Esophagus (tissue), 2 donors: ENCODE measurements at regions not wholly inside any gene's neighbourhood (a gene's known extent, or its start where the extent isn't known, plus 50 kb on each side); places are given as distances from the start of the nearest gene placed in this dataset.

Experiments used
- H3K27ac ChIP-seq, 2 donors: one replicate each; pipeline ENCODE4 v1.5.1; 2013; ENCODE audit warnings: low read depth in 2 of 2, mild to moderate bottlenecking in 2 of 2, inconsistent platforms in 1 of 2, low read length in 1 of 2, moderate library complexity in 1 of 2
- H3K27me3 ChIP-seq, 2 donors: one replicate each; pipeline ENCODE4 v1.6.1; 2013; ENCODE audit warnings: low read length in 2 of 2, control low read depth in 1 of 2, mild to moderate bottlenecking in 1 of 2; ENCODE audit not compliant: insufficient read depth in 2 of 2, control insufficient read depth in 1 of 2
- H3K36me3 ChIP-seq, 2 donors: one replicate each; pipeline ENCODE4 v1.6.1; 2013; ENCODE audit warnings: low read length in 1 of 2; ENCODE audit not compliant: control insufficient read depth in 2 of 2, insufficient read depth in 2 of 2
- H3K4me1 ChIP-seq, 2 donors: one replicate each; pipeline ENCODE4 v1.6.1; 2013; ENCODE audit warnings: low read length in 1 of 2; ENCODE audit not compliant: control insufficient read depth in 2 of 2, insufficient read depth in 2 of 2
- H3K4me3 ChIP-seq, 2 donors: one replicate each; pipeline ENCODE4 v1.5.1; 2013; ENCODE audit warnings: low read length in 2 of 2, mild to moderate bottlenecking in 2 of 2, low read depth in 1 of 2, moderate library complexity in 1 of 2
- H3K9me3 ChIP-seq, 2 donors: one replicate each; pipeline ENCODE4 v1.6.1; 2013; ENCODE audit warnings: mild to moderate bottlenecking in 2 of 2, low read depth in 1 of 2, low read length in 1 of 2, moderate library complexity in 1 of 2; ENCODE audit not compliant: control insufficient read depth in 2 of 2, insufficient read depth in 1 of 2
- WGBS, 2 donors: extraction: QIAGEN DNeasy Blood & Tissue Kit; methylation state at CpG; one replicate each; pipeline ENCODE4 v1.1.7; 2013; 5-methylcytosine and 5-hydroxymethylcytosine counted together
- donor health status: healthy with polysubstance abuse.
- donor health status: Bipolar disorder and iron deficiency.

DNA sequence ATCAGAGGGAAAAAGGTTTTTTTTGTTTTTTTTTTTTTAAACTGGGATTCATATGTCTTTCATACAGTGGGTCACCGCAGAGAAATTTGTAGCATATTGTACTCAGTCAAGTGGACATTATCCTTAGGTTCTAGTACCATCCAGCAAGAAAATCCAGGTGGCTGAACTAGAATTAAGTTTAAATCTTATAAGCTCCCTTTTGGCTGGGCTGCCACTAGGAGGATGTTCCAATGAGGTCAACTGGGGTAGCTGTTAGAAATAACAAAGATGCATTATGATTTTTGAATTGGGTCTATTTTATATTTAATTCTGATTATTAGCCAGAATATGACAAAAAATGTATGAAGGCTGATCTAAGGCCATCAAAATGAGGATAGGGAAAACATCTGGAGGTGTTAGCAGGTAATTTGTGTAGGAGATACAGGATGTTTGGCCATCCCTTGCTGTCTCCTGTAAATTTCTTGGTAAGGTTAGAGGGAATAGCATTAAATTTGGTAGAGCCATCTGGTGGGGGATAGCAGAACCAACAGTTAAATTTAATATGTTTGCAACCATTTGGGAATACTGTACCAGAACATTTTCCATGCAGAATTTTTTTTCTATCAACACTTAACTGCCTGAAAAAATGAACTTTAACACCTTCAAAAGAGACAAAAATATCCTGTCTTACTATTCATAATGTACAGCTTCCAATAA lies 568.5 kb upstream of the B3GALT2 start:
- Histone ChIP-seq H3K9me3 (no peaks in the 10 kb centered on the region), H3K27ac (no peak overlapping the region), H3K4me1 (no peaks in the 10 kb centered on the region), H3K27me3 (no peaks in the 10 kb centered on the region), H3K4me3 (no peak overlapping the region), H3K36me3 (no peaks in the 10 kb centered on the region)
- 92 to 100% methylated on average over 1 of the region's 1 CpG for WGBS, 2 donors

DNA sequence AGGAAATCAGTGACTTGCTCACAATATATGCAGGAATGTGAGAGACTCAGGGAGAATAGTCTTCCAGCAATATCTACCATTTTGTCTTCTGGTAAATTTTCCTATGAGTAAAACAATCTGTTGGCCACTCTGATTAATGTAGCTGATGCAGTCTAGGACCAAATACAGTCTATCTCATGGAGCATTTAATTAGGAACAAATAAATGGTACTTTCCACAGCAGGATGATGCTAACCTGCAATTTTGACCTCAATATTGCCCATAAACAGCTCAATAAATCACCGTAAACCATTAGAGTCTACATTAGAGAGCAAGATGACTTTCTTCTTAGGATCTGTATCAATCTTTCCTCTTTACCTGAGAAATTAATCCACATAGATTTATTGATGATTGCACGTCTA lies 567.7 kb upstream of the B3GALT2 start:
- H3K4me3 ChIP-seq = no peak overlapping the region

GRCh38 chr1:193753038-193753756 lies 566.8 kb upstream of the B3GALT2 start:
- no peaks in the 10 kb centered on the region for H3K4me1 ChIP-seq
- WGBS, 2 donors = 67 to 68% methylated on average over 5 of the region's 5 CpGs

More for the DNA sequence above, 567.7 kb upstream of the B3GALT2 start:
- no peaks in the 10 kb centered on the region for H3K27me3 ChIP-seq
- H3K36me3 ChIP-seq = no peaks in the 10 kb centered on the region
- no peaks in the 10 kb centered on the region for H3K4me1 ChIP-seq
- no peak overlapping the region for H3K27ac ChIP-seq
- H3K9me3 ChIP-seq = no peaks in the 10 kb centered on the region
- WGBS, 2 donors = 96 to 97% methylated on average over 2 of the region's 2 CpGs

GRCh38 chr1:193749868-193750267 lies 563.5 kb upstream of the B3GALT2 start:
- no peak overlapping the region for H3K4me3 ChIP-seq
- H3K9me3 ChIP-seq = no peaks in the 10 kb centered on the region
- no peaks in the 10 kb centered on the region for H3K36me3 ChIP-seq
- H3K4me1 ChIP-seq = no peaks in the 10 kb centered on the region
- no peaks in the 10 kb centered on the region for H3K27me3 ChIP-seq
- H3K27ac ChIP-seq = no peak overlapping the region
- WGBS, 2 donors = 93 to 96% methylated on average over 2 of the region's 2 CpGs

More at GRCh38 chr1:193753038-193753756, 566.8 kb upstream of the B3GALT2 start:
- H3K27ac ChIP-seq = no peak overlapping the region
- no peak overlapping the region for H3K4me3 ChIP-seq
- H3K9me3 ChIP-seq = no peaks in the 10 kb centered on the region
- H3K27me3 ChIP-seq = no peaks in the 10 kb centered on the region
- no peaks in the 10 kb centered on the region for H3K36me3 ChIP-seq

GRCh38 chr1:193747579-193747978 lies 561.2 kb upstream of the B3GALT2 start:
- H3K4me1 ChIP-seq = no peaks in the 10 kb centered on the region
- H3K9me3 ChIP-seq = no peaks in the 10 kb centered on the region
- H3K36me3 ChIP-seq = no peaks in the 10 kb centered on the region
- no peak overlapping the region for H3K4me3 ChIP-seq
- H3K27ac ChIP-seq = no peak overlapping the region
- no peaks in the 10 kb centered on the region for H3K27me3 ChIP-seq
- WGBS, 2 donors = 94 to 95% methylated on average over 1 of the region's 1 CpG

GRCh38 chr1:193741228-193741627 lies 554.8 kb upstream of the B3GALT2 start:
- no peaks in the 10 kb centered on the region for H3K9me3 ChIP-seq
- H3K4me1 ChIP-seq = no peaks in the 10 kb centered on the region
- H3K27ac ChIP-seq = no peak overlapping the region
- 68 to 70% methylated on average over 2 of the region's 2 CpGs for WGBS, 2 donors
- no peaks in the 10 kb centered on the region for H3K36me3 ChIP-seq
- no peaks in the 10 kb centered on the region for H3K27me3 ChIP-seq
- no peak overlapping the region for H3K4me3 ChIP-seq

- H3K36me3 ChIP-seq = no peaks in the 10 kb centered on the region
- WGBS, 2 donors = 85 to 86% methylated on average over 1 of the region's 1 CpG
- H3K4me1 ChIP-seq = no peaks in the 10 kb centered on the region
- H3K27me3 ChIP-seq = no peaks in the 10 kb centered on the region
- no peak overlapping the region for H3K4me3 ChIP-seq
- no peak overlapping the region for H3K27ac ChIP-seq
- no peaks in the 10 kb centered on the region for H3K9me3 ChIP-seq
Observed at GRCh38 chr1:193740762-193741161, 554.3 kb upstream of the B3GALT2 start.

DNA sequence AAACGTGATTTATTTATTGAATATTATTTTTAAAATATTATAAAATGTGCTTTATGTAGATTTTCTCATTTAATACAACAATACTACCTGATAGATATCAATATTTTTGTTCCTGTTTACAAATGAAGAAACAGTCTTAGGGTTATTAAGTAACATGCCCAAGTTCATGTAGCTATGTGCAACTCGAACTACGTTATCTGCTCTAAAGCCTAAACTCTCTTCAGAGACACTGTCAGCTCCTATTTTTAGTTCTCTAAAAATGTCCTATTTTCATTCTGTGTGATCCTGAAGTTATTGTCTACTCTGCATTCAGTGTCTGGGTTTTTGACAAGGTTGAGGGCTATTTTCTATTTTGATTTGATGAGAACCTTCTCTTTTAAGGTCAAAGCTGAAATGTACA lies 550.1 kb upstream of the B3GALT2 start:
- Histone ChIP-seq H3K36me3 (no peaks in the 10 kb centered on the region), H3K27ac (no peak overlapping the region), H3K27me3 (no peaks in the 10 kb centered on the region), H3K9me3 (no peaks in the 10 kb centered on the region), H3K4me3 (no peak overlapping the region), H3K4me1 (no peaks in the 10 kb centered on the region)
- 90 to 92% methylated on average over 3 of the region's 3 CpGs for WGBS, 2 donors

GRCh38 chr1:193733674-193734073 lies 547.3 kb upstream of the B3GALT2 start:
- Histone ChIP-seq H3K4me1 (no peaks in the 10 kb centered on the region), H3K27me3 (no peaks in the 10 kb centered on the region), H3K27ac (no peak overlapping the region), H3K4me3 (no peak overlapping the region), H3K9me3 (no peaks in the 10 kb centered on the region), H3K36me3 (no peaks in the 10 kb centered on the region)
- 58 to 63% methylated on average over 3 of the region's 3 CpGs for WGBS, 2 donors

DNA sequence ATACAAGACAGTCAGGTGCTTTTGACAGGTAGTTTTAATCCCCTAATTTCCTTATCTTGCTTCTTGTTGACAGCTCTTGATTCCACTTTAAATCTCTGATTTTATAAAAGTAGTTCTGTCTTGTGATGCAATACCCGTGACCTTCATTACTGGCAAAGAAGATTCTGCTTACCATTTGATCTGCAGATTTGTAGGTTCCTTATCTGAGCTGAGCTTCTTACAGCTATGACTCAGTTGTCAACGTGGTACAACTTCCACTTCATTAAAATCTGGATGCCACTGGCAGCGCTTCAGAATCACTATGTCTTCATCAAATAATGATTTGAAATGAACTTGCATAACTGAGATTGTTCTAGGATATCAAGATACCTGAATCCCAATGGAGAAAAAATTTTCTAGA lies 543.6 kb upstream of the B3GALT2 start:
- Histone ChIP-seq H3K4me3 (no peak overlapping the region), H3K27me3 (no peaks in the 10 kb centered on the region), H3K9me3 (no peaks in the 10 kb centered on the region), H3K27ac (no peak overlapping the region), H3K36me3 (no peaks in the 10 kb centered on the region), H3K4me1 (no peaks in the 10 kb centered on the region)
- 62 to 66% methylated on average over 3 of the region's 3 CpGs for WGBS, 2 donors
